HCT116 (cell line): ENCODE measurements at regions not wholly inside any gene's neighbourhood (a gene's known extent, or its start where the extent isn't known, plus 50 kb on each side); places are given as distances from the start of the nearest gene placed in this dataset.

Experiments used
- CEBPB ChIP-seq: IDR thresholded peaks from 2 replicates; pipeline ENCODE4 v1.6.1; 2012; ENCODE audit warnings: low read depth
- CTCF ChIP-seq, 3 experiments: fragments of 200-600 bp in 1 of 3; sonication (generic) in 1 of 3; IDR thresholded peaks in 2 of 3; conservative IDR thresholded peaks in 1 of 3; 2 replicates each; pipeline ENCODE4 v1.5.1; 2012 to 2017; ENCODE audit warnings: low read depth in 2 of 3, low read length in 2 of 3, antibody characterized with exemption in 1 of 3, borderline replicate concordance in 1 of 3, control low read depth in 1 of 3, mild to moderate bottlenecking in 1 of 3, mixed read lengths in 1 of 3, mixed run types in 1 of 3, moderate library complexity in 1 of 3; ENCODE audit not compliant: insufficient read depth in 1 of 3
- EGR1 ChIP-seq: IDR thresholded peaks from 2 replicates; pipeline ENCODE4 v1.6.1; 2012; ENCODE audit warnings: low read depth
- EZH2 ChIP-seq: fragments of 200-600 bp; sonication (generic); IDR thresholded peaks from 2 replicates; pipeline ENCODE4 v1.6.1; 2017; ENCODE audit warnings: antibody characterized with exemption, mixed run types
- EZH2phosphoT487 ChIP-seq: fragments of 200-600 bp; IDR thresholded peaks from 2 replicates; pipeline ENCODE4 v1.6.1; 2018; ENCODE audit warnings: antibody characterized with exemption, borderline replicate concordance
- JUND ChIP-seq: IDR thresholded peaks from 2 replicates; pipeline ENCODE4 v1.6.1; 2012
- MAX ChIP-seq: IDR thresholded peaks from 2 replicates; pipeline ENCODE4 v1.6.1; 2012
- POLR2A ChIP-seq: IDR thresholded peaks from 2 replicates; pipeline ENCODE4 v1.7.0; 2011; ENCODE audit warnings: borderline replicate concordance; ENCODE audit not compliant: insufficient read depth, insufficient read length; ENCODE audit errors: extremely low read depth
- POLR2AphosphoS5 ChIP-seq: IDR thresholded peaks from 2 replicates; pipeline ENCODE4 v1.6.1; 2011; ENCODE audit warnings: mild to moderate bottlenecking, low read depth, low read length, moderate library complexity
- RAD21 ChIP-seq: IDR thresholded peaks from 2 replicates; pipeline ENCODE4 v1.6.1; 2012; ENCODE audit warnings: low read depth, mild to moderate bottlenecking
- REST ChIP-seq: IDR thresholded peaks from 2 replicates; pipeline ENCODE4 v1.6.1; 2012; ENCODE audit warnings: low read depth
- SIN3A ChIP-seq: IDR thresholded peaks from 2 replicates; pipeline ENCODE4 v1.6.1; 2012; ENCODE audit warnings: low read depth
- YY1 ChIP-seq: IDR thresholded peaks from 2 replicates; pipeline ENCODE4 v1.6.1; 2011; ENCODE audit warnings: low read length, low read depth, moderate library complexity, mild to moderate bottlenecking; ENCODE audit not compliant: insufficient replicate concordance; ENCODE audit errors: extremely low read depth
- ZNF274 ChIP-seq: fragments of 200-500 bp; sonication (Bioruptor generic); IDR thresholded peaks from 2 replicates; pipeline ENCODE4 v1.6.1; 2014; ENCODE audit warnings: mild to moderate bottlenecking, low read depth, low read length, inconsistent platforms

- TF ChIP-seq EZH2 = no peak
- no peak for TF ChIP-seq CEBPB
- TF ChIP-seq CTCF (IDR thresholded peaks at IDR 0.05 in 2 of 3, conservative IDR thresholded peaks at IDR 0.05 in 1 of 3; ENCODE audit: borderline replicate concordance in 1 of 3, insufficient read depth in 1 of 3, low read depth in 2 of 3, low read length in 2 of 3) = no peak
- no peak for TF ChIP-seq POLR2AphosphoS5
- TF ChIP-seq REST = no peak
- TF ChIP-seq EGR1 = no peak
- no peak for TF ChIP-seq ZNF274
- no peak for TF ChIP-seq POLR2A
- no peak for TF ChIP-seq SIN3A
- no peak for TF ChIP-seq RAD21
- no peak for TF ChIP-seq EZH2phosphoT487
- TF ChIP-seq JUND = no peak
- no peak for TF ChIP-seq YY1
- TF ChIP-seq MAX = no peak
Measured at GRCh38 chr2:128765811-128766210, 447.1 kb upstream of the HS6ST1 start.
